HL-60 (cell line): ENCODE measurements at regions not wholly inside any gene's neighbourhood (a gene's known extent, or its start where the extent isn't known, plus 50 kb on each side); places are given as distances from the start of the nearest gene placed in this dataset.

Source experiments
- DNase-seq, 2 experiments: peaks; one replicate each; pipeline ENCODE4 v3.0.0-alpha.2; 2010 to 2020; ENCODE audit warnings: low read depth in 1 of 2, low spot score in 1 of 2
- H3K27ac ChIP-seq: fragments of 250-450 bp; sonication (Bioruptor Pico); replicated peaks from 2 replicates; pipeline ENCODE4 v1.5.1; 2020; ENCODE audit warnings: mild to moderate bottlenecking, moderate library complexity
- H3K27me3 ChIP-seq: fragments of 250-450 bp; sonication (Bioruptor Pico); 2 replicates; pipeline ENCODE4 v1.5.1; 2021; ENCODE audit warnings: mild to moderate bottlenecking, moderate library complexity; ENCODE audit not compliant: insufficient read depth, poor library complexity, severe bottlenecking
- H3K4me3 ChIP-seq: replicated peaks from 2 replicates; pipeline ENCODE4 v1.5.1; 2011; ENCODE audit warnings: mild to moderate bottlenecking, control low read depth, low read length; ENCODE audit not compliant: insufficient read depth
- CTCF ChIP-seq: IDR thresholded peaks from one replicate; pipeline ENCODE4 v1.5.1; 2011; ENCODE audit warnings: low read length, control low read depth, inconsistent platforms; ENCODE audit not compliant: insufficient read depth
- GABPA ChIP-seq: IDR thresholded peaks from 2 replicates; pipeline ENCODE4 v1.6.1; 2012; ENCODE audit warnings: low read depth
- POLR2AphosphoS5 ChIP-seq: IDR thresholded peaks from 2 replicates; pipeline ENCODE4 v1.6.1; 2012; ENCODE audit warnings: low read depth
- REST ChIP-seq: IDR thresholded peaks from 2 replicates; pipeline ENCODE4 v1.6.1; 2012; ENCODE audit warnings: low read depth; ENCODE audit not compliant: insufficient replicate concordance
- SPI1 ChIP-seq: IDR thresholded peaks from 2 replicates; pipeline ENCODE4 v1.6.1; 2012; ENCODE audit warnings: low read depth, mild to moderate bottlenecking, borderline replicate concordance

GRCh38 chr18:40555914-40556313, 1399.1 kb upstream of the PIK3C3 start:
- Histone ChIP-seq H3K27ac (no peak overlapping the region), H3K27me3 (no peaks in the 10 kb centered on the region), H3K4me3 (no peak overlapping the region)
- DNase-seq = no peak
- TF ChIP-seq CTCF (no peak), REST (no peak), GABPA (no peak), POLR2AphosphoS5 (no peak), SPI1 (no peak)

GRCh38 chr18:40553029-40553428, 1402.0 kb upstream of the PIK3C3 start:
- no peak for DNase-seq
- Histone ChIP-seq H3K4me3 (no peak overlapping the region), H3K27ac (no peak overlapping the region), H3K27me3 (no peaks in the 10 kb centered on the region)
- TF ChIP-seq REST (no peak), POLR2AphosphoS5 (no peak), CTCF (no peak), GABPA (no peak), SPI1 (no peak)

GRCh38 chr18:40546875-40547274, 1408.2 kb upstream of the PIK3C3 start:
- Histone ChIP-seq H3K27ac (no peak overlapping the region), H3K27me3 (no peaks in the 10 kb centered on the region), H3K4me3 (no peak overlapping the region)
- TF ChIP-seq SPI1 (no peak), POLR2AphosphoS5 (no peak), CTCF (no peak), REST (no peak), GABPA (no peak)
- DNase-seq = no peak
